ENCODE measurements at regions not wholly inside any gene's neighbourhood (a gene's known extent, or its start where the extent isn't known, plus 50 kb on each side); places are given as distances from the start of the nearest gene placed in this dataset.

DNA sequence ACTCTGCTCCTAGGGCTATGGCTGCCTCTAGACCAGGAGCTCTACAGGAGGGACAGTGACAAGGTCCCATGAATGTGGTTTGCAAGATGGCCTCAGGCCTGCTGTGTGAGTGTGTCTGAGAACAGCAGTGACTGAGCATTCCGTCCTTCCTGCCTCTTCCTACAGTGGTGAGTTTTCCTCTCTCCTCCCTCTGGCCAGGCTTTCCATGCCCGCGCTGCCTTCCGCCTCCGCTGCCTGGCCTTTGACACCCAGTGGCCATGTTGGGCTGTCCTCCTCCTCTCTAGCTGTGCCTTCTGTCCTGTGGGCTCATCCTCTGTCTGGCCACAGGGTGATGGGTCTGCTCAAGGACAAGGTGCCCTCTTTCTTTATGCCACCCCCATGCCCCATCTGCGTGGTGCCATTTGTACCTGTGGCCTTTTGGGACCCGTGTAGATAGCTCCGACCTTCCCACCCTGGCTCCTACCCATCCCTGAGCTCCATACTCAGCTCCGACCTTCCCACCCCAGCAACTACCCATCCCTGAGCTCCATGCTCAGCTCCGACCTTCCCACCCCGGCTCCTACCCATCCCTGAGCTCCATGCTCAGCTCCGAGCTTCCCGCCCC, 970.4 kb downstream of the BRD1 start:
- H3K9ac ChIP-seq (ENCODE audit: low read length): no peak overlapping the region
- Mint-ChIP-seq H3K4me1 (no peaks in the 10 kb centered on the region), H3K9me3 (ENCODE audit: insufficient read depth) (no peaks in the 10 kb centered on the region), H3K4me3 (no peak overlapping the region), H3K27me3 (no peaks in the 10 kb centered on the region), H3K27ac (no peak overlapping the region)
- H3K9me3 ChIP-seq (ENCODE audit: control extremely low read depth in 1 of 3, control insufficient read depth in 2 of 3, insufficient read depth in 1 of 3, low read length in 2 of 3): peaks cover 0 to 28% (median 0%) of the 10 kb centered on the region in 3 donors
- ATAC-seq (ENCODE audit: low read depth): no peak
- H3K27me3 ChIP-seq (replicated peaks in 1 of 4; ENCODE audit: control extremely low read depth in 1 of 4, control insufficient read depth in 3 of 4, insufficient read depth in 4 of 4, low read length in 3 of 4): no peaks in the 10 kb centered on the region
- H3K4me1 ChIP-seq (ENCODE audit: control insufficient read depth in 2 of 2, insufficient read depth in 2 of 2, low read length in 2 of 2): no peaks in the 10 kb centered on the region
- TF ChIP-seq, protein P1, sequence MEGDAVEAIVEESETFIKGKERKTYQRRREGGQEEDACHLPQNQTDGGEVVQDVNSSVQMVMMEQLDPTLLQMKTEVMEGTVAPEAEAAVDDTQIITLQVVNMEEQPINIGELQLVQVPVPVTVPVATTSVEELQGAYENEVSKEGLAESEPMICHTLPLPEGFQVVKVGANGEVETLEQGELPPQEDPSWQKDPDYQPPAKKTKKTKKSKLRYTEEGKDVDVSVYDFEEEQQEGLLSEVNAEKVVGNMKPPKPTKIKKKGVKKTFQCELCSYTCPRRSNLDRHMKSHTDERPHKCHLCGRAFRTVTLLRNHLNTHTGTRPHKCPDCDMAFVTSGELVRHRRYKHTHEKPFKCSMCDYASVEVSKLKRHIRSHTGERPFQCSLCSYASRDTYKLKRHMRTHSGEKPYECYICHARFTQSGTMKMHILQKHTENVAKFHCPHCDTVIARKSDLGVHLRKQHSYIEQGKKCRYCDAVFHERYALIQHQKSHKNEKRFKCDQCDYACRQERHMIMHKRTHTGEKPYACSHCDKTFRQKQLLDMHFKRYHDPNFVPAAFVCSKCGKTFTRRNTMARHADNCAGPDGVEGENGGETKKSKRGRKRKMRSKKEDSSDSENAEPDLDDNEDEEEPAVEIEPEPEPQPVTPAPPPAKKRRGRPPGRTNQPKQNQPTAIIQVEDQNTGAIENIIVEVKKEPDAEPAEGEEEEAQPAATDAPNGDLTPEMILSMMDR (IDR thresholded peaks at IDR 0.05): no peak
- no peak for TF ChIP-seq EZH2 (IDR thresholded peaks at IDR 0.05; ENCODE audit: borderline replicate concordance, insufficient read depth, low read depth, low read length, poor library complexity, severe bottlenecking)
- no peaks in the 10 kb centered on the region for H4K20me1 ChIP-seq (ENCODE audit: control insufficient read depth, insufficient read depth, low read length, poor library complexity, severe bottlenecking)
- ChIA-PET POLR2A (no interaction called here), CTCF (interaction anchor here (0.7 kb wide), 1 partner anchor 29 kb away, joined by 3 read pairs; no protein-coding TSS in a partner anchor)
- H2AFZ ChIP-seq (ENCODE audit: insufficient read depth, low read depth, low read length, poor library complexity, severe bottlenecking): no peak overlapping the region
- no peaks in the 10 kb centered on the region for H3K36me3 ChIP-seq (replicated peaks in 1 of 2; ENCODE audit: control extremely low read depth in 1 of 2, control insufficient read depth in 1 of 2, extremely low read depth in 1 of 2, insufficient read depth in 2 of 2, low read length in 1 of 2)
- no peaks in the 10 kb centered on the region for H3K79me2 ChIP-seq (ENCODE audit: control insufficient read depth, insufficient read depth, low read length)
- intact Hi-C loops (cut with micrococcal nuclease): no loop called here
- whole genome bisulfite sequencing (ENCODE audit: insufficient coverage): 92% methylated on average over 12 of the region's 13 CpGs
- no peak overlapping the region for H3K27ac ChIP-seq (ENCODE audit: low read length in 2 of 2)
- H3K4me2 ChIP-seq (replicated peaks; ENCODE audit: low read depth, low read length, poor library complexity, severe bottlenecking): no peak overlapping the region
- H3K4me3 ChIP-seq (ENCODE audit: control extremely low read depth in 1 of 5, extremely low read depth in 1 of 5, insufficient read depth in 1 of 5, low read depth in 2 of 5, low read length in 4 of 5): no peak overlapping the region
- no peak for DNase-seq

DNA sequence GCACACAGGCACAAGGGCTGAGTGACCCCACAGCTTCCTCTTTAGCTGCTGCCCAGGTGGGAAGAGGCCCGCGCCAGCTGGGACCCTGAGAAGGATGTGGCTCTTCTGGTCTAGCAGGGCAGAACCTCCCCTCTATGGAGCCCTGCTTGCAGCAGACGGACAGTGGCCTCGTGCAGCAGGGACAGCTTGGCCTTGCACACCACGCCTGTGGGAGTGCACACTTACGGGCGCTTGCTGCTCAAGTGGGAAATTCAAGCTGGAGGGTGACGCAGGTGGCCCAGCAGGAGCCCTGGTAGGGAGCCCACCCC, 971.4 kb downstream of the BRD1 start:
- ChIA-PET POLR2A (no interaction called here), CTCF (no interaction called here)
- no peak for DNase-seq
- TF ChIP-seq, protein P1 (IDR thresholded peaks at IDR 0.05): no peak
- TF ChIP-seq EZH2 (IDR thresholded peaks at IDR 0.05; ENCODE audit: borderline replicate concordance, insufficient read depth, low read depth, low read length, poor library complexity, severe bottlenecking): no peak
- Mint-ChIP-seq H3K27me3 (no peaks in the 10 kb centered on the region), H3K9me3 (ENCODE audit: insufficient read depth) (no peaks in the 10 kb centered on the region), H3K4me1 (no peaks in the 10 kb centered on the region), H3K27ac (no peak overlapping the region), H3K4me3 (no peak overlapping the region)
- Histone ChIP-seq H3K27me3 (replicated peaks in 1 of 4; ENCODE audit: control extremely low read depth in 1 of 4, control insufficient read depth in 3 of 4, insufficient read depth in 4 of 4, low read length in 3 of 4) (no peaks in the 10 kb centered on the region), H3K4me3 (ENCODE audit: control extremely low read depth in 1 of 5, extremely low read depth in 1 of 5, insufficient read depth in 1 of 5, low read depth in 2 of 5, low read length in 4 of 5) (no peak overlapping the region), H3K9ac (ENCODE audit: low read length) (no peak overlapping the region), H4K20me1 (ENCODE audit: control insufficient read depth, insufficient read depth, low read length, poor library complexity, severe bottlenecking) (no peaks in the 10 kb centered on the region), H3K4me1 (ENCODE audit: control insufficient read depth in 2 of 2, insufficient read depth in 2 of 2, low read length in 2 of 2) (no peaks in the 10 kb centered on the region), H3K9me3 (ENCODE audit: control extremely low read depth in 1 of 3, control insufficient read depth in 2 of 3, insufficient read depth in 1 of 3, low read length in 2 of 3) (peaks cover 0 to 24% (median 0%) of the 10 kb centered on the region in 3 donors), H3K79me2 (ENCODE audit: control insufficient read depth, insufficient read depth, low read length) (no peaks in the 10 kb centered on the region), H3K27ac (ENCODE audit: low read length in 2 of 2) (no peak overlapping the region), H2AFZ (ENCODE audit: insufficient read depth, low read depth, low read length, poor library complexity, severe bottlenecking) (no peak overlapping the region), H3K4me2 (replicated peaks; ENCODE audit: low read depth, low read length, poor library complexity, severe bottlenecking) (no peak overlapping the region), H3K36me3 (replicated peaks in 1 of 2; ENCODE audit: control extremely low read depth in 1 of 2, control insufficient read depth in 1 of 2, extremely low read depth in 1 of 2, insufficient read depth in 2 of 2, low read length in 1 of 2) (no peaks in the 10 kb centered on the region)
- whole genome bisulfite sequencing (ENCODE audit: insufficient coverage): 84% methylated on average over 8 of the region's 8 CpGs
- intact Hi-C loops (cut with micrococcal nuclease): no loop called here
- no peak for ATAC-seq (ENCODE audit: low read depth)
